ENCODE measurements at regions not wholly inside any gene's neighbourhood (a gene's known extent, or its start where the extent isn't known, plus 50 kb on each side); places are given as distances from the start of the nearest gene placed in this dataset.

DNA sequence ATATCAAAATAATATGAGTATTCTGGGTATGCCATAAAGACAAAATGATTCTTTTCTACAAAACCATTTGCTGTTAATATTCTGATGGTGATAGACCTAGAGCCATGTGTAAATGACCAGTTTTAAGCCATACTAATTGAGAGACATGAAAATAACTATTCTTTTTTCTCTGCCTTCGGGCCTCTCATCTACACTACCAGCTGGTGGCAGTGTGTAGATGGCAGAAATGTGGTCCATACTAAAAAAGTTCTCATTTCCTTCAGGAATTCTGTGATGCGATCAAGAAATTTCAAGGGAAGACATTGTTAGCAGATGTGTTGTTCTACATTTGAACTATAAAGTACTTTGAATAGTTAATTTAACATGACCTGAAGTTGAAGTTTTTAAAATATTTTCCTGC, 485.2 kb downstream of the TRIB2 start:
- no peak overlapping the region for H3K4me3 ChIP-seq (ENCODE audit: low read depth, low read length)
- no peaks in the 10 kb centered on the region for H3K36me3 ChIP-seq (ENCODE audit: control insufficient read depth in 2 of 2, insufficient read depth in 1 of 2, low read length in 2 of 2)
- TF ChIP-seq, protein P1, sequence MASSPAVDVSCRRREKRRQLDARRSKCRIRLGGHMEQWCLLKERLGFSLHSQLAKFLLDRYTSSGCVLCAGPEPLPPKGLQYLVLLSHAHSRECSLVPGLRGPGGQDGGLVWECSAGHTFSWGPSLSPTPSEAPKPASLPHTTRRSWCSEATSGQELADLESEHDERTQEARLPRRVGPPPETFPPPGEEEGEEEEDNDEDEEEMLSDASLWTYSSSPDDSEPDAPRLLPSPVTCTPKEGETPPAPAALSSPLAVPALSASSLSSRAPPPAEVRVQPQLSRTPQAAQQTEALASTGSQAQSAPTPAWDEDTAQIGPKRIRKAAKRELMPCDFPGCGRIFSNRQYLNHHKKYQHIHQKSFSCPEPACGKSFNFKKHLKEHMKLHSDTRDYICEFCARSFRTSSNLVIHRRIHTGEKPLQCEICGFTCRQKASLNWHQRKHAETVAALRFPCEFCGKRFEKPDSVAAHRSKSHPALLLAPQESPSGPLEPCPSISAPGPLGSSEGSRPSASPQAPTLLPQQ (tag by site-specific recombination; IDR thresholded peaks at IDR 0.05) = no peak
- CTCF ChIA-PET = no interaction called here
- H3K9me3 ChIP-seq (ENCODE audit: control insufficient read depth, insufficient read depth, low read depth, low read length) = no peaks in the 10 kb centered on the region
- H3K27ac ChIP-seq (ENCODE audit: extremely low read depth, low read depth, low read length) = no peak overlapping the region
- POLR2A ChIA-PET = no interaction called here
- H3K4me1 ChIP-seq (ENCODE audit: control insufficient read depth, insufficient read depth, low read length) = no peaks in the 10 kb centered on the region

DNA sequence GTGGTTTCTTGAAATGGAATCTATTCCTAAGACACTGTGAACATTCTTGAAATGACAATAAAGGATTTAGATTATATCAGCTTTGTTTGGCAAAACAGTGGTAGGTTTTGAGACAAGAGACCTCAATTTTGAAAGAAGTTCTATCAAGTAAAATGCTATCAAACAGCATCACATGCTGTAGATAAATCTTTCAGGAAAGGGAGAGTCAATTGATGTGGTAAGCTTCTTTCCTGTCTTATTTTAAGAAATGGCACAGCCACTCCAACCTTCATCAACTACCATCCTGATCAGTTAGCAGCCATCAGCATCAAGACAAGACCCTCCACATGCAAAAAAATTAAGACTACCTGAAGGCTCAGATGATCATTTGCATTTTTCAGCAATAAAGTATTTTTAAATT, 495.4 kb downstream of the TRIB2 start:
- TF ChIP-seq, protein P2, sequence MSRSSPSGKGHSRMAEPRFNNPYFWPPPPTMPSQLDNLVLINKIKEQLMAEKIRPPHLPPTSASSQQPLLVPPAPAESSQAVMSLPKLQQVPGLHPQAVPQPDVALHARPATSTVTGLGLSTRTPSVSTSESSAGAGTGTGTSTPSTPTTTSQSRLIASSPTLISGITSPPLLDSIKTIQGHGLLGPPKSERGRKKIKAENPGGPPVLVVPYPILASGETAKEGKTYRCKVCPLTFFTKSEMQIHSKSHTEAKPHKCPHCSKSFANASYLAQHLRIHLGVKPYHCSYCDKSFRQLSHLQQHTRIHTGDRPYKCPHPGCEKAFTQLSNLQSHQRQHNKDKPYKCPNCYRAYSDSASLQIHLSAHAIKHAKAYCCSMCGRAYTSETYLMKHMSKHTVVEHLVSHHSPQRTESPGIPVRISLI (tag by site-specific recombination; IDR thresholded peaks at IDR 0.05) = no peak
- TF ChIP-seq KLF8 (tag by site-specific recombination; IDR thresholded peaks at IDR 0.05) = no peak
- no peak overlapping the region for H3K27ac ChIP-seq (ENCODE audit: extremely low read depth, low read depth, low read length)
- no peaks in the 10 kb centered on the region for H3K4me1 ChIP-seq (ENCODE audit: control insufficient read depth, insufficient read depth, low read length)
- H3K4me3 ChIP-seq (ENCODE audit: low read depth, low read length) = no peak overlapping the region
- ChIA-PET POLR2A (no interaction called here), CTCF (no interaction called here)
- H3K9me3 ChIP-seq (ENCODE audit: control insufficient read depth, insufficient read depth, low read depth, low read length) = no peaks in the 10 kb centered on the region
- no peaks in the 10 kb centered on the region for H3K36me3 ChIP-seq (ENCODE audit: control insufficient read depth in 2 of 2, insufficient read depth in 1 of 2, low read length in 2 of 2)

DNA sequence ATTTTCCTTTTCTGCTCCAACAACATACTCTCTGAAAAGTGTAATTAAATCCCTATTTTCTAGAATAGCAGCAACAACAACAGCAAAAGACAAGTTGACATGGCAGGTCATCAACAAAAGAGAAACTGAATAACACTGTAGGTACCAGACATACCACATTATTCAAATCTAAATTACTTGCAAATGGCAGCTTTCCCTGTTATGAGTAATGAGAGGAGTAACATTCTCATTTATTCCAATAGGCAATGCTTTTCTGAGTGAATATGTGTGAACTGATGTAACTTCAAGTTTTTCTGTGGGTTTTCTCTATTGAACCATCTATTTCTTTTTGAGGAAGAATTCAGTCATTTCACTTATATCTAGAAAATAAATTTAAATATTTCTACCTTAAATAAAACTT, 501.5 kb downstream of the TRIB2 start:
- H3K4me3 ChIP-seq (ENCODE audit: low read depth, low read length) = no peak overlapping the region
- no peak overlapping the region for H3K27ac ChIP-seq (ENCODE audit: extremely low read depth, low read depth, low read length)
- ChIA-PET CTCF (no interaction called here), POLR2A (no interaction called here)
- H3K36me3 ChIP-seq (ENCODE audit: control insufficient read depth in 2 of 2, insufficient read depth in 1 of 2, low read length in 2 of 2) = no peaks in the 10 kb centered on the region
- H3K4me1 ChIP-seq (ENCODE audit: control insufficient read depth, insufficient read depth, low read length) = no peaks in the 10 kb centered on the region
- H3K9me3 ChIP-seq (ENCODE audit: control insufficient read depth, insufficient read depth, low read depth, low read length) = no peaks in the 10 kb centered on the region
- no peak for TF ChIP-seq ZNF140 (tag by site-specific recombination; IDR thresholded peaks at IDR 0.05)
- TF ChIP-seq ZNF664 (tag by site-specific recombination; IDR thresholded peaks at IDR 0.05) = no peak
- TF ChIP-seq ZNF394 (tag by site-specific recombination; IDR thresholded peaks at IDR 0.05; ENCODE audit: borderline replicate concordance) = no peak
- TF ChIP-seq ZNF677 (tag by site-specific recombination; IDR thresholded peaks at IDR 0.05) = no peak
- TF ChIP-seq, protein P3, sequence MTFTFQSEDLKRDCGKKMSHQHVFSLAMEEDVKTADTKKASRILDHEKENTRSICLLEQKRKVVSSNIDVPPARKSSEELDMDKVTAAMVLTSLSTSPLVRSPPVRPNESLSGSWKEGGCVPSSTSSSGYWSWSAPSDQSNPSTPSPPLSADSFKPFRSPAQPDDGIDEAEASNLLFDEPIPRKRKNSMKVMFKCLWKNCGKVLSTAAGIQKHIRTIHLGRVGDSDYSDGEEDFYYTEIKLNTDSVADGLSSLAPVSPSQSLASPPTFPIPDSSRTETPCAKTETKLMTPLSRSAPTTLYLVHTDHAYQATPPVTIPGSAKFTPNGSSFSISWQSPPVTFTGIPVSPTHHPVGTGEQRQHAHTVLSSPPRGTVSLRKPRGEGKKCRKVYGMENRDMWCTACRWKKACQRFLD (tag by site-specific recombination; IDR thresholded peaks at IDR 0.05) = no peak
- TF ChIP-seq, protein P4, sequence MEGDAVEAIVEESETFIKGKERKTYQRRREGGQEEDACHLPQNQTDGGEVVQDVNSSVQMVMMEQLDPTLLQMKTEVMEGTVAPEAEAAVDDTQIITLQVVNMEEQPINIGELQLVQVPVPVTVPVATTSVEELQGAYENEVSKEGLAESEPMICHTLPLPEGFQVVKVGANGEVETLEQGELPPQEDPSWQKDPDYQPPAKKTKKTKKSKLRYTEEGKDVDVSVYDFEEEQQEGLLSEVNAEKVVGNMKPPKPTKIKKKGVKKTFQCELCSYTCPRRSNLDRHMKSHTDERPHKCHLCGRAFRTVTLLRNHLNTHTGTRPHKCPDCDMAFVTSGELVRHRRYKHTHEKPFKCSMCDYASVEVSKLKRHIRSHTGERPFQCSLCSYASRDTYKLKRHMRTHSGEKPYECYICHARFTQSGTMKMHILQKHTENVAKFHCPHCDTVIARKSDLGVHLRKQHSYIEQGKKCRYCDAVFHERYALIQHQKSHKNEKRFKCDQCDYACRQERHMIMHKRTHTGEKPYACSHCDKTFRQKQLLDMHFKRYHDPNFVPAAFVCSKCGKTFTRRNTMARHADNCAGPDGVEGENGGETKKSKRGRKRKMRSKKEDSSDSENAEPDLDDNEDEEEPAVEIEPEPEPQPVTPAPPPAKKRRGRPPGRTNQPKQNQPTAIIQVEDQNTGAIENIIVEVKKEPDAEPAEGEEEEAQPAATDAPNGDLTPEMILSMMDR (tag by site-specific recombination; IDR thresholded peaks at IDR 0.05) = no peak
- TF ChIP-seq, protein P5, sequence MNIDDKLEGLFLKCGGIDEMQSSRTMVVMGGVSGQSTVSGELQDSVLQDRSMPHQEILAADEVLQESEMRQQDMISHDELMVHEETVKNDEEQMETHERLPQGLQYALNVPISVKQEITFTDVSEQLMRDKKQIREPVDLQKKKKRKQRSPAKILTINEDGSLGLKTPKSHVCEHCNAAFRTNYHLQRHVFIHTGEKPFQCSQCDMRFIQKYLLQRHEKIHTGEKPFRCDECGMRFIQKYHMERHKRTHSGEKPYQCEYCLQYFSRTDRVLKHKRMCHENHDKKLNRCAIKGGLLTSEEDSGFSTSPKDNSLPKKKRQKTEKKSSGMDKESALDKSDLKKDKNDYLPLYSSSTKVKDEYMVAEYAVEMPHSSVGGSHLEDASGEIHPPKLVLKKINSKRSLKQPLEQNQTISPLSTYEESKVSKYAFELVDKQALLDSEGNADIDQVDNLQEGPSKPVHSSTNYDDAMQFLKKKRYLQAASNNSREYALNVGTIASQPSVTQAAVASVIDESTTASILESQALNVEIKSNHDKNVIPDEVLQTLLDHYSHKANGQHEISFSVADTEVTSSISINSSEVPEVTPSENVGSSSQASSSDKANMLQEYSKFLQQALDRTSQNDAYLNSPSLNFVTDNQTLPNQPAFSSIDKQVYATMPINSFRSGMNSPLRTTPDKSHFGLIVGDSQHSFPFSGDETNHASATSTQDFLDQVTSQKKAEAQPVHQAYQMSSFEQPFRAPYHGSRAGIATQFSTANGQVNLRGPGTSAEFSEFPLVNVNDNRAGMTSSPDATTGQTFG (tag by site-specific recombination; IDR thresholded peaks at IDR 0.05; ENCODE audit: borderline replicate concordance) = no peak
- TF ChIP-seq, protein P6, sequence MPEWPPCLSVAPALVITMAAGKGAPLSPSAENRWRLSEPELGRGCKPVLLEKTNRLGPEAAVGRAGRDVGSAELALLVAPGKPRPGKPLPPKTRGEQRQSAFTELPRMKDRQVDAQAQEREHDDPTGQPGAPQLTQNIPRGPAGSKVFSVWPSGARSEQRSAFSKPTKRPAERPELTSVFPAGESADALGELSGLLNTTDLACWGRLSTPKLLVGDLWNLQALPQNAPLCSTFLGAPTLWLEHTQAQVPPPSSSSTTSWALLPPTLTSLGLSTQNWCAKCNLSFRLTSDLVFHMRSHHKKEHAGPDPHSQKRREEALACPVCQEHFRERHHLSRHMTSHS (tag by site-specific recombination; IDR thresholded peaks at IDR 0.05) = no peak
- no peak for TF ChIP-seq HOXC10 (CRISPR knock-in tag; IDR thresholded peaks at IDR 0.05)
- no peak for TF ChIP-seq SP3 (tag by site-specific recombination; IDR thresholded peaks at IDR 0.05)
- no peak for TF ChIP-seq OVOL3 (tag by site-specific recombination; IDR thresholded peaks at IDR 0.05)
- TF ChIP-seq, protein P2 (tag by site-specific recombination; IDR thresholded peaks at IDR 0.05) = no peak
